RPMI8226 (cell line): ENCODE measurements at regions not wholly inside any gene's neighbourhood (a gene's known extent, or its start where the extent isn't known, plus 50 kb on each side); places are given as distances from the start of the nearest gene placed in this dataset.
A peak's percentile ranks its signal among the peaks of the same experiment; 100 is the strongest.
"Not testable (repeated sequence)": the region's sequence is repeated elsewhere in the genome, so short reads cannot be mapped to it uniquely, and the experiment has no call there.

Experiments used
- DNase-seq: peaks from one replicate; pipeline ENCODE4 v3.0.0-alpha.2; 2015

- DNase-seq, result no peak
These were observed 60.3 kb downstream of the CHRD start for GRCh38 chr3:184440151-184440550.

- DNase-seq, result no peak
These were observed 61.5 kb downstream of the CHRD start for GRCh38 chr3:184441202-184441900.

GRCh38 chr3:184443364-184443763, 63.5 kb downstream of the CHRD start:
- no peak for DNase-seq

GRCh38 chr3:184443831-184444230, 64.0 kb downstream of the CHRD start:
- DNase-seq, result no peak

GRCh38 chr3:184448321-184449160, 68.7 kb downstream of the CHRD start:
- DNase-seq, result no peak

GRCh38 chr3:184449161-184449515, 69.3 kb downstream of the CHRD start:
- DNase-seq, result no peak

DNA sequence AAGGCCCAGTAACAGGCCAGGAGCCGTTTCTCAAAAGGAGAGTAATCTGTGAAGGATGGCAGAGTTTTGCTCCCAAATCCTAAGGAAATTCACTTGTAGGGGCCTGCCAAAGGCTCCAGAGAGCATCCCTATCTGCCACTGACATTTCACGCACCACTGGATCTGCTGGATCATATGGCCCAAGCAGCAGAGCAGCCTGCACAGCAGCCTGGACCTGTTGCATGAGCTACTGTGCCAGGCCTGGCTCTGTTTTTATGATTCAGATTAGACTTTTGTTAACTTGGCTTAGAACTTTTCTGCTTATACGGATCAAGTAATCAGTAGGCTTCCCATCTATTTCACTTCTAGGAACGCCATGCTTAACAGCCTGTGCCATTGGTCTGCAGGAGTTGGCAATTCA, 70.7 kb downstream of the CHRD start:
- DNase-seq, result no peak

DNA sequence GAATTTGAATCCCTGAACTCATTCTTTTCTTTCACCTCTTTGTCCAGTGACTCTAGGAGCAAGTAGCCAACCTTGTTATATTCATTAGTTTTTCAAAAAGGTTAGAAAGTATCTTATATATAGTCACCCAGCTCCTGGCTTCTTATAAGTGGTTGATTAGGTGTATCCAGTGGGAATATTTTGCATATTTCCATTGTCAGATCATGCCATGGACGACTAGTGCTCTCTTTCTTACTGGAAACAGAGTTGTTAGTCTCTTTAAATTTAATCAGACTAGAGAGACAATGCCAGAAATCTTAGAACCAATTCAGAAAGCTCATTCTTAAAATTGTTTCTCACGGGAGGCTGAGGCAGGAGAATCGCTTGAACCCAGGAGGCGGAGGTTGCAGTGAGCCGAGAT, 73.4 kb downstream of the CHRD start:
- DNase-seq, result no peak

DNA sequence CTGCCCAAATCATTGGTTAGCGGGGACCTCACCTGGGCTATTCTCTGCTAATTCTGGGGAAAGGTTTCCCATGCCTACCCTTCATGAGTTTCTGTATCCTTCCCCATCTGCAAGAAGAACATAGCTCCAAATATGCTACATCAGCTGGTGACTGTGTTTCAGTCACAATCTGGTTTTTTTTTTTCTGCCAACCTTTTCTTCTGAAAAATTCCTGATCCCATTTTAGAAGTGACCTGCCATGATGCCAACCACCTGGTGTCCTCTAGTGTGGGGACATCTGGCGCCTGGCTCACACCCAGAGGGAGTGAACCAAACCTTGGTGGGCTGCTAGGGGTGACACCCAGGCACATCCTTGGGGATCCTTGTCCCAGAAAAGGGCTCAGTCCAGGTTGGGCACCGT, 76.1 kb downstream of the CHRD start:
- no peak for DNase-seq

- DNase-seq, result no peak
These were observed 76.6 kb downstream of the CHRD start for GRCh38 chr3:184456476-184456875.

- DNase-seq, result no peak
These were observed 77.5 kb downstream of the CHRD start for GRCh38 chr3:184457329-184457728.

GRCh38 chr3:184457784-184458377, 78.0 kb downstream of the CHRD start:
- DNase-seq, result not testable (repeated sequence)

DNA sequence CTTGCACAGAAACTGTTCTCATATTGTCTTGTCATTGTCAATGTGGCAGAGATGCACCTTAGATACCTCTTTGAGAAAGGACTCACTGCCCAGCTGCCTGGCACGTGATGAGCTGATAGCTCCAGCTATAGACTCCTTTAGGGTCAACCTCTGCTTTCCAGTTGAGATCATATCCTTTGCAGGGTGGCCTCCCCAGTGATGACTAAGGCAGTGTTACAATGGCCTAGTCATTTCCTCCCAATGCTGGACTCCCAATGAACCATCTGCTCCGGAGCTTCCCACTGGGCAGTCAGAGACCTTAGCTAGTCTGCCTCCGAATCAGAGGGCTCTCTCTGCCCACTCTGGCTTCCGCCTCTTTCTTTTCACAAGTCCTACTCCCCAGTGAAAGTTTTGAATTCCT, 79.5 kb downstream of the CHRD start:
- no peak for DNase-seq

DNA sequence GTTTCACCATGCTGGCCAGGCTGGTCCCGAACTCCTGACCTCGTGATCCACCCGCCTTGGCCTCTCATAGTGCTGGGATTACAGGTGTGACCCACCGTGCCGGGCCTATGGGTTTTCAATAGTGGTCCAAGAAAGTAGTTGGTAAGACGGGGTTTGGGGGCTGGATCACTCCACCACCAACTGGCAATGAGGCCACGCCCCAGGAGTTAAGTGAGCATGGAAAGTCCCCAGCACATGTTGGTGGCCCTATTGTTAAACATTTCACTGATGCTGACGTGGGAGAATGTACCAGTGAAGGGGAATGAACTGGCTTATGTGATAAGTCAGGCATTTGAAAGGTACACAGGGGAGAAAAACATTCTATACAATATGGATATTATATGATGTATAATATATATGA, 80.4 kb downstream of the CHRD start:
- peak; percentile 57 for DNase-seq

GRCh38 chr3:184461219-184461618, 81.4 kb downstream of the CHRD start:
- no peak for DNase-seq

- DNase-seq, result no peak
These were observed 86.1 kb downstream of the CHRD start for GRCh38 chr3:184465883-184466412.

- DNase-seq, result peak; percentile 55
These were observed 86.6 kb downstream of the CHRD start for GRCh38 chr3:184466413-184466960.

DNA sequence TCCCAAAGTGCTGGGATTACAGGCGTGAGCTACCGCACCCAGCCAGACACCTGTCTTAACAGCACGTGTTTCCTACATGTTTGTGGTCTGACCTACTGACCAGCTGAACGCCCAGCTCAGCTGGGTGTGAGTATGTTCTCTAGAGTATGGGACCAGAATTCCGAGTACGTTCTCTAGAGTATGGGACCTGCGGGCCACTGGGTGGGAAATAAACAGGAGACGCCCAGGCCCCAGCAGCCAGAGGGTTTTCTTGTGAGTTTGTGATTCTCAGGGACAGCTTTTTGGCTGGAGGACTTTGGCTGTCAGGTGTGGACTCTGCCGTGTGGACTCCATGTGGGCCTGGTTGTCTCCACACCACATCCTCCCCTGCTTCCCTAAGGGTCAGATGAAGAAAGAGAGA, 87.3 kb downstream of the CHRD start:
- no peak for DNase-seq

GRCh38 chr3:184470551-184470950, 90.7 kb downstream of the CHRD start:
- no peak for DNase-seq

DNA sequence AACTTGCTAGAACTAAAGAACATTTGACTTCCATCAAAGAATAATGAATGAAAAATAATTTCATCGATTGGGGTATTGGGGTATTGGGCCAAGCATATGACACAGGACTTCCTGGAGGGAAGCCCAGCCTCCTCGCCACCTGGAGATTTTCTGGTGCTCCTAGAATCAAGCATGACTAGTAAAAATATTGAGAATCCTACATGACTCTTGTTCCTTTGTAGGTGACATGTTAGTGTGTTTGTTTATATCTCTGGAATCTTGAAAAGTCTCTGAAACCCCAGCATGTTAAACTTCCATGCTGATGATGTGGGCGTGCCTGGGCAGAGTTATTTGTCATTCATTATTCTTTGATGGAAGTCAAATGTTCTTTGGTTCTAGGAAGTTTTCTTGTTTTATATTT, 90.1 kb upstream of the EPHB3 start:
- DNase-seq, result no peak

DNA sequence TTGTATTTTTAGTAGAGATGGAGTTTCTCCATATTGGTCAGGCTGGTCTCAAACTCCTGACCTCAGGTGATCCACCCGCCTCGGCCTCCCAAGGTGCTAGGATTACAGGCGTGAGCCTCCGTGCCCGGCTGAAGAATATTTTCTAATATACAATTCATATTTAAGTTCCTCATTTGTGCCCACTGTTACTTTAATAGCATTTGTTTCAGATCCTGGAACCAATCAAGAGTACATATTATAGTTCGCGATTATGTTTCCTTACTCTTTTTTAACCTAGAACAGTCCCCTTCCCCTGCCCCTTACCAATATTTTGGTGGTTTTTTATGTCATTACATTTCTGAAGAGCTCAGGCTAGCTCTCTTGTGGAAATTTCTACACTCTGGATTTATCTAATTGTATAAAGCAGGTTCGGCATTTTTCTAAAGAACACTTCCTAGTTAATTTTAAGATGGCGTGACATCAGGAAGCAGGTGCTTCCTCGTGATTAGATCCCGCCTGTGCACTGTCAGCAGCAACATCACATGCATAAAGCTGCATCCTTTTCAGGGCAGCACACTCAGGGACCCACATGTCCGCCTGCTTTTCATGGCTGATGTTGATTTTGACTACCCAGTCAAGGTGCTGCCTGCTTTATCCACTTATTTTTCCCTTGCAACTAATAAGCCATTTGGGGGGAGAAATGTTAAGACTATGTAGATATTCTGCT, 88.7 kb upstream of the EPHB3 start:
- peak; percentile 47 for DNase-seq

DNA sequence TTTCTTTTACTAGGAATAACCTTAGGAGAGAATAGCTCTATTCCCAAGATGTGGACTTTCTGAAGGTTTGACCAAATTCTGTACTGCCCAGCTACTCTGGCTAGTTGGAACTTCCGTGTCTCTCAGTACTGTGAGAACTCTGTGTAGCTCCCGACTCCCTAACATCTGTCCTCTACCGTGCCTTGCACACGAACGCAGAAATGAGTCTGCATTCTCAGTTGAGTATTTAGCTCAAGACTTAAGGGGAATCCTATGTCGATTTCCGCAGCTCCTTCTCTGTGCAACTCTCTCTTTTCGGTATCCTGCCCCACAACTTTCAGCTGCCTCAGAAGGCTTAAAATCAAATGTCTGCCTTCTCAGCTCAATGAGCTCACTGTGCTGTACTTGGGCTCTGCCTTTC, 86.7 kb upstream of the EPHB3 start:
- no peak for DNase-seq

DNA sequence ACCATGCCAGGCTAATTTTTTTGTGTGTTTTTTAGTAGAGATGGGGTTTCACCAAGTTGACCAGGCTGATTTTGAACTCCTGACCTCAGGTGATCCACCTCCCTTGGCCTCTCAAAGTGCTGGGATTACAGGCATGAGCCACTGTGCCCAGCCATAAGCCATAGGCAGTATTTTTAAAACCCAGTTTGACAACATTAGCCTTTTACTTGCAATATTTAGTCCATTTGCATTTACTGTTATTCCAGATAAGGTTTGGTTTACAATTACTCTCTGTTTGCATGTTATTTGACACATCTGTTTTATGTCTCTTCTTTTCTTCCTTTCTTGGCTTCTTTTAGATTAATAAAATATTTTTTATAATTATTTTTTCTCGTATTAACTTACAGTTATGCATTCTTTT, 83.6 kb upstream of the EPHB3 start:
- no peak for DNase-seq
